ENCODE measurements at regions not wholly inside any gene's neighbourhood (a gene's known extent, or its start where the extent isn't known, plus 50 kb on each side); places are given as distances from the start of the nearest gene placed in this dataset.

DNA sequence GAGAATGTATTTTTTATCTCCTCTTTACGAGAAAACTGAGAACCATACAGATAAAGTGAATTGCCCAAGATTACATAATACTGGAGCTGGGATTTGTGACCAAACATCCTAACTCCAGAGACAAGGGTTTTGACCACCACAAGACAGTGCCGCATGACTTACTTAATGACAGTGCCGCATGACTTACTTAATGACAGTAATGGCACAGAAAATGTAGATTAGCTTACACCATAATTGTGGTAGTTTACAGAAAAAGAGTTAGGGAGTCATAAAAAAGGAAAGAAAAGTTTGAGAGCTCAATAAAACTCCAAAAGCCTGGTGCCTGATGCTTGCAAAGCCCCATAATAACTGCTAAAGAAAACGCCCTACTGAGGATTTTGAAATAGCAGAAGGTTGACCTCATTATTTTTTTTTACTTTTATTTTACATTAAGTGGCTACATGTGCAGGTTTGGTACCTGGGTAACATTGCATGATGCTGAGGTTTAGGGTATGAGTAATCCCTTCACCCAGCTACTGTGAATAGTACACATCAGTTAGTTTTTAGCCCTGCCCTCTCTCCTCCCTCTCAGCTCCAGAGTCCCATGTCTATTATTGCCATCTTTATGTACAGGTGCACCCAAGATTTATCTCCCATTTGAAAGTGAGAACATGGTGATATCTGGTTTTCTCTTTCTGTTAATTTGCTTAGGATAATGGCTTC lies 310.0 kb upstream of the UBE2E3 start:
- TF ChIP-seq, protein P1, sequence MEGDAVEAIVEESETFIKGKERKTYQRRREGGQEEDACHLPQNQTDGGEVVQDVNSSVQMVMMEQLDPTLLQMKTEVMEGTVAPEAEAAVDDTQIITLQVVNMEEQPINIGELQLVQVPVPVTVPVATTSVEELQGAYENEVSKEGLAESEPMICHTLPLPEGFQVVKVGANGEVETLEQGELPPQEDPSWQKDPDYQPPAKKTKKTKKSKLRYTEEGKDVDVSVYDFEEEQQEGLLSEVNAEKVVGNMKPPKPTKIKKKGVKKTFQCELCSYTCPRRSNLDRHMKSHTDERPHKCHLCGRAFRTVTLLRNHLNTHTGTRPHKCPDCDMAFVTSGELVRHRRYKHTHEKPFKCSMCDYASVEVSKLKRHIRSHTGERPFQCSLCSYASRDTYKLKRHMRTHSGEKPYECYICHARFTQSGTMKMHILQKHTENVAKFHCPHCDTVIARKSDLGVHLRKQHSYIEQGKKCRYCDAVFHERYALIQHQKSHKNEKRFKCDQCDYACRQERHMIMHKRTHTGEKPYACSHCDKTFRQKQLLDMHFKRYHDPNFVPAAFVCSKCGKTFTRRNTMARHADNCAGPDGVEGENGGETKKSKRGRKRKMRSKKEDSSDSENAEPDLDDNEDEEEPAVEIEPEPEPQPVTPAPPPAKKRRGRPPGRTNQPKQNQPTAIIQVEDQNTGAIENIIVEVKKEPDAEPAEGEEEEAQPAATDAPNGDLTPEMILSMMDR (IDR thresholded peaks at IDR 0.05) = no peak
- TF ChIP-seq POLR2A (IDR thresholded peaks at IDR 0.05) = no peak

All from Peyer's patch (tissue), 4 donors.